KMS-11 (cell line): ENCODE measurements at regions not wholly inside any gene's neighbourhood (a gene's known extent, or its start where the extent isn't known, plus 50 kb on each side); places are given as distances from the start of the nearest gene placed in this dataset.

Experiments
- H2AFZ ChIP-seq: fragments of 200-600 bp; sonication (generic); 2 replicates; pipeline ENCODE4 v1.6.1; 2016; ENCODE audit warnings: antibody characterized with exemption, mixed run types, low read depth
- H3K27ac ChIP-seq: fragments of 200-600 bp; sonication (generic); 2 replicates; pipeline ENCODE4 v1.6.1; 2016; ENCODE audit warnings: mild to moderate bottlenecking, mixed run types
- H3K27me3 ChIP-seq: fragments of 200-600 bp; sonication (generic); 2 replicates; pipeline ENCODE4 v1.6.1; 2017; ENCODE audit warnings: mild to moderate bottlenecking, low read depth, mixed run types, moderate library complexity; ENCODE audit not compliant: insufficient read depth
- H3K36me3 ChIP-seq: fragments of 200-600 bp; sonication (generic); 2 replicates; pipeline ENCODE4 v1.6.1; 2017; ENCODE audit warnings: mild to moderate bottlenecking, mixed run types; ENCODE audit not compliant: insufficient read depth
- H3K4me1 ChIP-seq: fragments of 200-600 bp; sonication (generic); 2 replicates; pipeline ENCODE4 v1.6.1; 2016; ENCODE audit warnings: mild to moderate bottlenecking, low read depth, mixed run types; ENCODE audit not compliant: poor library complexity, severe bottlenecking
- H3K4me2 ChIP-seq: fragments of 200-600 bp; sonication (generic); 2 replicates; pipeline ENCODE4 v1.7.0; 2016; ENCODE audit warnings: mild to moderate bottlenecking, mixed run types
- H3K4me3 ChIP-seq: fragments of 200-600 bp; sonication (generic); IDR thresholded peaks from 2 replicates; pipeline ENCODE4 v1.6.1; 2017; ENCODE audit warnings: low read depth, low read length, mixed read lengths; ENCODE audit not compliant: insufficient read depth
- H3K79me2 ChIP-seq: fragments of 200-600 bp; sonication (generic); 2 replicates; pipeline ENCODE4 v1.6.1; 2016; ENCODE audit warnings: low read depth, mixed run types; ENCODE audit not compliant: insufficient read depth
- H3K9ac ChIP-seq: fragments of 200-600 bp; sonication (generic); 2 replicates; pipeline ENCODE4 v1.6.1; 2016; ENCODE audit warnings: mild to moderate bottlenecking, mixed run types
- H4K20me1 ChIP-seq: fragments of 200-600 bp; sonication (generic); 2 replicates; pipeline ENCODE4 v1.6.1; 2016; ENCODE audit warnings: mild to moderate bottlenecking, mixed run types; ENCODE audit not compliant: insufficient read depth
- CTCF ChIP-seq: fragments of 200-600 bp; sonication (generic); conservative IDR thresholded peaks from 2 replicates; pipeline ENCODE4 v1.6.1; 2017; ENCODE audit warnings: low read depth, mild to moderate bottlenecking, antibody characterized with exemption, low read length, moderate library complexity, mixed read lengths

GRCh38 chr14:36452860-36453259 is 67.2 kb downstream of the NKX2-1 start:
- Histone ChIP-seq H3K27me3 (no peaks in the 10 kb centered on the region), H4K20me1 (no peaks in the 10 kb centered on the region), H3K4me1 (no peaks in the 10 kb centered on the region), H2AFZ (no peak overlapping the region), H3K36me3 (no peaks in the 10 kb centered on the region), H3K4me3 (no peak overlapping the region), H3K4me2 (no peak overlapping the region), H3K27ac (no peak overlapping the region), H3K9ac (no peak overlapping the region), H3K79me2 (no peaks in the 10 kb centered on the region)
- no peak for TF ChIP-seq CTCF

- TF ChIP-seq CTCF: no peak
- no peaks in the 10 kb centered on the region for H3K4me1 ChIP-seq
- no peaks in the 10 kb centered on the region for H3K79me2 ChIP-seq
- no peaks in the 10 kb centered on the region for H3K36me3 ChIP-seq
- H3K9ac ChIP-seq: no peak overlapping the region
- no peaks in the 10 kb centered on the region for H4K20me1 ChIP-seq
- no peaks in the 10 kb centered on the region for H3K27me3 ChIP-seq
- H2AFZ ChIP-seq: no peak overlapping the region
- H3K4me2 ChIP-seq: no peak overlapping the region
- H3K27ac ChIP-seq: no peak overlapping the region
- no peak overlapping the region for H3K4me3 ChIP-seq
These were observed 68.5 kb downstream of the NKX2-1 start for GRCh38 chr14:36451310-36452065.

GRCh38 chr14:36450550-36450949 is 69.5 kb downstream of the NKX2-1 start:
- Histone ChIP-seq H3K4me3 (no peak overlapping the region), H3K4me1 (no peaks in the 10 kb centered on the region), H4K20me1 (no peaks in the 10 kb centered on the region), H2AFZ (no peak overlapping the region), H3K27ac (no peak overlapping the region), H3K27me3 (no peaks in the 10 kb centered on the region), H3K9ac (no peak overlapping the region), H3K4me2 (no peak overlapping the region), H3K79me2 (no peaks in the 10 kb centered on the region), H3K36me3 (no peaks in the 10 kb centered on the region)
- TF ChIP-seq CTCF: no peak

GRCh38 chr14:36449903-36450302 is 70.1 kb downstream of the NKX2-1 start:
- Histone ChIP-seq H3K79me2 (no peaks in the 10 kb centered on the region), H3K4me1 (no peaks in the 10 kb centered on the region), H2AFZ (no peak overlapping the region), H3K4me2 (no peak overlapping the region), H4K20me1 (no peaks in the 10 kb centered on the region), H3K9ac (no peak overlapping the region), H3K36me3 (no peaks in the 10 kb centered on the region), H3K4me3 (no peak overlapping the region), H3K27ac (no peak overlapping the region), H3K27me3 (no peaks in the 10 kb centered on the region)
- no peak for TF ChIP-seq CTCF
